ENCODE measurements at regions not wholly inside any gene's neighbourhood (a gene's known extent, or its start where the extent isn't known, plus 50 kb on each side); places are given as distances from the start of the nearest gene placed in this dataset.
A peak's percentile ranks its signal among the peaks of the same experiment; 100 is the strongest.

- no peak for DNase-seq
Observed at GRCh38 chr15:95252404-95252803, 1021.0 kb downstream of the MCTP2 start.

GRCh38 chr15:95254263-95254662, 1022.9 kb downstream of the MCTP2 start:
- no peak for DNase-seq

GRCh38 chr15:95259513-95259912, 1028.2 kb downstream of the MCTP2 start:
- peak; percentile 68 to 82 for DNase-seq

GRCh38 chr15:95259965-95260364, 1028.6 kb downstream of the MCTP2 start:
- DNase-seq: no peak

GRCh38 chr15:95260856-95261255, 1029.5 kb downstream of the MCTP2 start:
- DNase-seq: no peak

GRCh38 chr15:95261546-95261945, 1030.2 kb downstream of the MCTP2 start:
- no peak for DNase-seq

- DNase-seq: no peak
Observed at GRCh38 chr15:95261968-95262367, 1030.6 kb downstream of the MCTP2 start.

GRCh38 chr15:95262866-95263564, 1031.7 kb downstream of the MCTP2 start:
- DNase-seq: no peak

- no peak for DNase-seq
Observed at GRCh38 chr15:95263751-95264150, 1032.4 kb downstream of the MCTP2 start.

- DNase-seq: no peak
Observed at GRCh38 chr15:95265419-95265997, 1034.1 kb downstream of the MCTP2 start.

- no peak for DNase-seq
Observed at GRCh38 chr15:95266451-95267061, 1035.2 kb downstream of the MCTP2 start.

GRCh38 chr15:95267481-95267880, 1036.1 kb downstream of the MCTP2 start:
- DNase-seq: no peak

- DNase-seq: no peak
Observed at GRCh38 chr15:95269242-95270183, 1038.2 kb downstream of the MCTP2 start.

- DNase-seq: no peak
Observed at GRCh38 chr15:95274101-95274500, 1042.7 kb downstream of the MCTP2 start.

GRCh38 chr15:95277266-95277665, 1045.9 kb downstream of the MCTP2 start:
- no peak for DNase-seq

GRCh38 chr15:95278532-95279245, 1047.3 kb downstream of the MCTP2 start:
- DNase-seq: peak in 1 of 2 donors; percentile 67

- no peak for DNase-seq
Observed at GRCh38 chr15:95279277-95280019, 1048.1 kb downstream of the MCTP2 start.

GRCh38 chr15:95280711-95281110, 1049.3 kb downstream of the MCTP2 start:
- no peak for DNase-seq

- DNase-seq: no peak
Observed at GRCh38 chr15:95281470-95281869, 1049.0 kb upstream of the NR2F2 start.

- no peak for DNase-seq
Observed at GRCh38 chr15:95284492-95284891, 1046.0 kb upstream of the NR2F2 start.

- peak in 1 of 2 donors; percentile 62 for DNase-seq
Observed at GRCh38 chr15:95284933-95285421, 1045.5 kb upstream of the NR2F2 start.

Measured in right lung (tissue), 2 donors.